ENCODE measurements at regions not wholly inside any gene's neighbourhood (a gene's known extent, or its start where the extent isn't known, plus 50 kb on each side); places are given as distances from the start of the nearest gene placed in this dataset.

GRCh38 chr4:130703211-130703935, 1607.4 kb downstream of the C4orf33 start:
- no peak overlapping the region for H2AFZ ChIP-seq (ENCODE audit: low read depth, low read length)
- no peaks in the 10 kb centered on the region for H4K20me1 ChIP-seq (replicated peaks; ENCODE audit: control insufficient read depth, insufficient read depth, low read length)
- no peaks in the 10 kb centered on the region for H3K36me3 ChIP-seq (ENCODE audit: control insufficient read depth, insufficient read depth, low read length)
- FAIRE-seq: no peak
- H3K9me3 ChIP-seq (replicated peaks; ENCODE audit: control insufficient read depth, insufficient read depth, low read depth, low read length): no peaks in the 10 kb centered on the region
- WGBS (ENCODE audit: insufficient coverage, low coverage, missing lambda C conversion rate): 0% methylated on average over 8 of the region's 8 CpGs
- no peak overlapping the region for H3K4me3 ChIP-seq
- H3K4me1 ChIP-seq (replicated peaks in 1 of 2; ENCODE audit: control insufficient read depth in 2 of 2, insufficient read depth in 2 of 2, low read length in 2 of 2): no peaks in the 10 kb centered on the region
- in situ Hi-C loops (cut with MboI) (no loop called here), intact Hi-C loops (cut with micrococcal nuclease) (no loop called here)
- BruUV-seq (replicated peaks): no TSS peak
- no peaks in the 10 kb centered on the region for H3K9me1 ChIP-seq (ENCODE audit: control insufficient read depth, insufficient read depth, low read length)
- H3K27me3 ChIP-seq (ENCODE audit: control insufficient read depth in 2 of 2, insufficient read depth in 2 of 2, low read length in 2 of 2): no peaks in the 10 kb centered on the region
- no peak overlapping the region for H3K4me2 ChIP-seq (ENCODE audit: insufficient read depth, low read length)
- POLR2A ChIA-PET: no interaction called here
- no peak overlapping the region for H3K9ac ChIP-seq (ENCODE audit: insufficient read depth in 1 of 2, low read depth in 2 of 2, low read length in 2 of 2)
- no peaks in the 10 kb centered on the region for H3K79me2 ChIP-seq (ENCODE audit: control insufficient read depth, insufficient read depth, low read length)
- H3K27ac ChIP-seq (ENCODE audit: extremely low read depth, low read depth, low read length): no peak overlapping the region
- no peak for ATAC-seq
- DNase-seq (ENCODE audit: extremely low read depth in 1 of 4, low spot score in 3 of 4): no peak
- CTCF ChIA-PET (ENCODE audit: low intra/inter-chr PET ratio): no interaction called here
- no peak for TF ChIP-seq SMAD4 (CRISPR knock-in tag; conservative IDR thresholded peaks at IDR 0.05)
- TF ChIP-seq TAF1 (IDR thresholded peaks at IDR 0.05; ENCODE audit: control insufficient read depth, extremely low read depth, insufficient read depth, low read length, severe bottlenecking): no peak
- TF ChIP-seq DIDO1 (tag; IDR thresholded peaks at IDR 0.05; ENCODE audit: low read depth): no peak
- TF ChIP-seq CREB1 (IDR thresholded peaks at IDR 0.05): no peak
- no peak for TF ChIP-seq CREB1 (CRISPR knock-in tag; IDR thresholded peaks at IDR 0.05)
- no peak for TF ChIP-seq ZNF354B (CRISPR knock-in tag; IDR thresholded peaks at IDR 0.05)
- TF ChIP-seq FIP1L1 (IDR thresholded peaks at IDR 0.05; ENCODE audit: low read depth, low read length, poor library complexity, severe bottlenecking): no peak
- TF ChIP-seq FOXM1 (IDR thresholded peaks at IDR 0.05; ENCODE audit: low read depth): no peak
- TF ChIP-seq FOXM1 (CRISPR knock-in tag; IDR thresholded peaks at IDR 0.05; ENCODE audit: low read depth): no peak
- TF ChIP-seq MIER1 (IDR thresholded peaks at IDR 0.05; ENCODE audit: low read depth): no peak
- no peak for TF ChIP-seq E4F1 (CRISPR knock-in tag; IDR thresholded peaks at IDR 0.05; ENCODE audit: borderline replicate concordance)
- TF ChIP-seq, protein P1, sequence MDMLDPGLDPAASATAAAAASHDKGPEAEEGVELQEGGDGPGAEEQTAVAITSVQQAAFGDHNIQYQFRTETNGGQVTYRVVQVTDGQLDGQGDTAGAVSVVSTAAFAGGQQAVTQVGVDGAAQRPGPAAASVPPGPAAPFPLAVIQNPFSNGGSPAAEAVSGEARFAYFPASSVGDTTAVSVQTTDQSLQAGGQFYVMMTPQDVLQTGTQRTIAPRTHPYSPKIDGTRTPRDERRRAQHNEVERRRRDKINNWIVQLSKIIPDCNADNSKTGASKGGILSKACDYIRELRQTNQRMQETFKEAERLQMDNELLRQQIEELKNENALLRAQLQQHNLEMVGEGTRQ (CRISPR knock-in tag; IDR thresholded peaks at IDR 0.05): no peak
- TF ChIP-seq PATZ1 (CRISPR knock-in tag; IDR thresholded peaks at IDR 0.05; ENCODE audit: borderline replicate concordance): no peak
- no peak for TF ChIP-seq XRCC5 (IDR thresholded peaks at IDR 0.05; ENCODE audit: low read depth, low read length)
- TF ChIP-seq ATF3 (IDR thresholded peaks at IDR 0.05): no peak
- TF ChIP-seq ATF3 (CRISPR knock-in tag; conservative IDR thresholded peaks at IDR 0.05): no peak
